ENCODE measurements at regions not wholly inside any gene's neighbourhood (a gene's known extent, or its start where the extent isn't known, plus 50 kb on each side); places are given as distances from the start of the nearest gene placed in this dataset.

DNA sequence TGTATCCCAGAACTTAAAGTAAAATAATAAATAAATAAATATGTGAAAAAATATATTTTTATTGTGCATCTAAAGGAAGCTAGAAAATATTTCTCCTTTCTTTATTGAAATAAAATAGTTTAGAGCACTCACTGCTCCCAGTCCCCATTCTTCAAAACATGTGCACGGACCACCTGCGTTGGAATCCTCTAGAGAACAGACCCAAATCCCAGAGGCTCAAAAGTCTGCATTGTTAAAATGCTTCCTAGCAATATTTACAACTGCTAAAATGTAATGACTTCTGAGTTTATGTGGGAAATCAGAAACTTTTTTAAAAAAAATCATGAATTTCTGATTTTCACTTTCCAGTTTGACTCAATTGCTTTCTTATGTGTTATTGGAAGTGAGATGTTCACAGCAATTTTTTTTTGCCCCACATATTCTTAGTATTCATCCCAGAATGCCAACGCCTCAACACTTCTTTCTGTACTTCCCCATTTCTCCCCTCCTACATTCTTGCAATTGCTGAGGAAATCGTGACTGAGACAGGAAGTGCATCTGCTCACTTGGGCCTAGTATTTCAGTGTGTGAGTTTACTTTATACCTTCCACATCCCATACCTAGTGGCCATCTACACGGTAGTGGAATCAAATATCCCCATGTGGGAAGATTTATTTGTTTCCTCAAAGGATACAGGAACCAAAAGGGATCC, 116.0 kb upstream of the FLRT2 start:
- H3K4me3 ChIP-seq (ENCODE audit: low read length) = no peak overlapping the region
- TF ChIP-seq, protein P1, sequence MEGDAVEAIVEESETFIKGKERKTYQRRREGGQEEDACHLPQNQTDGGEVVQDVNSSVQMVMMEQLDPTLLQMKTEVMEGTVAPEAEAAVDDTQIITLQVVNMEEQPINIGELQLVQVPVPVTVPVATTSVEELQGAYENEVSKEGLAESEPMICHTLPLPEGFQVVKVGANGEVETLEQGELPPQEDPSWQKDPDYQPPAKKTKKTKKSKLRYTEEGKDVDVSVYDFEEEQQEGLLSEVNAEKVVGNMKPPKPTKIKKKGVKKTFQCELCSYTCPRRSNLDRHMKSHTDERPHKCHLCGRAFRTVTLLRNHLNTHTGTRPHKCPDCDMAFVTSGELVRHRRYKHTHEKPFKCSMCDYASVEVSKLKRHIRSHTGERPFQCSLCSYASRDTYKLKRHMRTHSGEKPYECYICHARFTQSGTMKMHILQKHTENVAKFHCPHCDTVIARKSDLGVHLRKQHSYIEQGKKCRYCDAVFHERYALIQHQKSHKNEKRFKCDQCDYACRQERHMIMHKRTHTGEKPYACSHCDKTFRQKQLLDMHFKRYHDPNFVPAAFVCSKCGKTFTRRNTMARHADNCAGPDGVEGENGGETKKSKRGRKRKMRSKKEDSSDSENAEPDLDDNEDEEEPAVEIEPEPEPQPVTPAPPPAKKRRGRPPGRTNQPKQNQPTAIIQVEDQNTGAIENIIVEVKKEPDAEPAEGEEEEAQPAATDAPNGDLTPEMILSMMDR (conservative IDR thresholded peaks at IDR 0.05; ENCODE audit: low read length) = no peak
- DNase-seq (ENCODE audit: low read depth) = peak; percentile 12

DNA sequence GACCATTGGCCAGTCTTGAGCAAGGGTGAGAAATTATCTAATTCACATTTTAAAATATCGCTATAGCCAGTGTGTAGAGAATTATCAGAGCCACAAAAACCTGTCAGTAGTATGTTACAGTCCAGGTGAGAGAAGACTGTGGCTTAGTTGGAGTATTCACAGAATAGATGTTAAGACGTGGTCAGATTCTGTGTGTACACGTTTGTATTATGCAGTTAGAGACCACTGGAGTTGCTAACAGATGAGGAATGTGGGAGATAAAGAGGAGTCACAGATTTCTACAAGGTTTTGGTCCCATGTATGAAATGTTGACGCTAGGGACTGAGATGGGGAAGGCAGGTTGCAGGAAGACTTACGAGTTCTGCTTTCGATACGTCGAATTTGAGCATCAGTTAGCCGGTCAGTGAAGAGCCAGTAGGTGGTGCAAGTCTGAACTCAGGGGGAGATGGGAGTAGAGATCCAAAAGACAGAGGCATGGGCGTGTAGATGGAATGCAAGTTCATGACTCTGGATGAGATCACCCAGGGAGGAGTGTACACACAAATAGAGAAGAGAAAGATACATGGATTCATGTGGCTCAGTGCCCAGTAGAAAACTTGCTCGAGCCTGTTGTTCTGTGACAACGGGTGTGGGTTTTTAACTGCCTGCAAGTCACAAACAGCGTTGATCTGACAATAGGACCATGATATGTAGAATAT, 114.8 kb upstream of the FLRT2 start:
- H3K4me3 ChIP-seq (ENCODE audit: low read length) = no peak overlapping the region
- TF ChIP-seq, protein P1 (conservative IDR thresholded peaks at IDR 0.05; ENCODE audit: low read length) = peak; percentile 61
- peak; percentile 92 for DNase-seq (ENCODE audit: low read depth)

DNA sequence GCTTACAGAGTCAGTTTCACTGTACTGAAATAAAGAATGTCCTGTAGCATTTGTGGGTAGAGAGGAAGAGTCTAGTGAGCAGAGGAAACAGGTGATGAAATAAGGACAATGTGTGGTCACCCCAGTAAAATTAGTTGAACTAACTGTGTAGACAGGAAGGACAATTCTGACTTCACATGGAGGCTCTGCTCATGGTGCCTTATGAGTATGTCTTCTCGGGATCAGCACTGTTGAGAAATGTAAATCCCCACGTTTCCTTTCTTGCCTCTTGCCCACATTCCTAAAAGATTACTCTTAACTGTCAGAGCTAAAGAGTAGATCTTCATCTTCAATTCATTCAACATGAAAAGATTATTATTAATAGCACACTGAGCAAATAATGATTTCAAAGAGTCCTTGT, 113.2 kb upstream of the FLRT2 start:
- peak; percentile 80 for DNase-seq (ENCODE audit: low read depth)
- TF ChIP-seq, protein P1 (conservative IDR thresholded peaks at IDR 0.05; ENCODE audit: low read length) = no peak
- H3K4me3 ChIP-seq (ENCODE audit: low read length) = no peak overlapping the region

DNA sequence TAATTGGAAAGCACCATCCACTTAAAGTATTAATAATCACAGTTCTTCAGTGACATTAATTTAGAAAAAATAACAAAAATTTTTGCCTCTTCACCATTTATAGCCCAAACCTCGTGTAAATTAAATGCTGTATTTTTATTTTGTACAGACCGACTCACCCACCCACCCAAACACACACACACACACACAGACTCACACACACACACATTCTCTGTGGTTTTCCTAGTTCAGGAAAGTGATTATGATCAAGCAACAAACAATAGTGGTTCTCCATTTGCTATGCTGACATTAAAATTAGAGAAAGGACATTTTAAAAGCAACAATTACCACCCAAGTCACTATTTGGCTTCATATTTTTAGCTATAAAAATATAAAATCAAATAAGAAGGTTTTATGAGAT, 112.5 kb upstream of the FLRT2 start:
- no peak for DNase-seq (ENCODE audit: low read depth)
- H3K4me3 ChIP-seq (ENCODE audit: low read length) = no peak overlapping the region
- TF ChIP-seq, protein P1 (conservative IDR thresholded peaks at IDR 0.05; ENCODE audit: low read length) = no peak

DNA sequence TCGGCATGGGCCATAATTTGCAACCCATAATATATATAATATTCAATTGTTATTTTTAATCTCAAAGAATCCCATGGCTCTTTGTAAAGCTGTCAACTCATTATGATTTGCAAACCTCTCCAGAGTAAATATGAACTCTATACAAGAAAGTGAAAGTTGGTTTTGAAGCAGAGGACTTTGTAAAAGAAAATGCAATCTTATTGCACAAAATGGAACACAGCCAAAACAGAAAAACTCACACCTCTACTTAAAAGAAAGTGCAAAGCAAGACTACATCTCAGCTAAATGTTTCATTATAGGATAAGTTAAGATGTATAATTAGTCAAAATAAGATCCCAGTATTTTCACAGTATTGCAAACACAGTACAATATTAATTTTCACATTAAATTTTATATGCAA, 111.2 kb upstream of the FLRT2 start:
- TF ChIP-seq, protein P1 (conservative IDR thresholded peaks at IDR 0.05; ENCODE audit: low read length) = no peak
- no peak for DNase-seq (ENCODE audit: low read depth)
- H3K4me3 ChIP-seq (ENCODE audit: low read length) = no peak overlapping the region

DNA sequence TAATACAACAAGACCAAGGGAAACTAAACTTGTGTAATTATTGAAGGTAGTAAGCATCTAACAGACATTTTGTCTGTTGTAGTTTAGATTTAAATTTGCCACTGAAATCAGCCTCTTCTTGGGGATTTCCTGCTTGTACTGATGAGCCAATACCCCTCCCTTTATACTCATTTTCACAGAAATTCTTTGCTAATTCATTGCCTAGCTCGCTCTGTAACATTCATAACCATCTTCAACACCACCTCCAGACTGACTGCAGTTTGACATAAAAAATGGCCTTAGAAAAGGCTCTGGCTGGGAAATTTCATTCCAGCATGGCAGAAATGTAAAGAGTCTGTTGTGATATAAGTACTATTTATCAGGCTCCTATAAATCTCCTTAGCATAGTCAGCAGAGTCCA, 109.7 kb upstream of the FLRT2 start:
- no peak overlapping the region for H3K4me3 ChIP-seq (ENCODE audit: low read length)
- DNase-seq (ENCODE audit: low read depth) = no peak
- TF ChIP-seq, protein P1 (conservative IDR thresholded peaks at IDR 0.05; ENCODE audit: low read length) = no peak

DNA sequence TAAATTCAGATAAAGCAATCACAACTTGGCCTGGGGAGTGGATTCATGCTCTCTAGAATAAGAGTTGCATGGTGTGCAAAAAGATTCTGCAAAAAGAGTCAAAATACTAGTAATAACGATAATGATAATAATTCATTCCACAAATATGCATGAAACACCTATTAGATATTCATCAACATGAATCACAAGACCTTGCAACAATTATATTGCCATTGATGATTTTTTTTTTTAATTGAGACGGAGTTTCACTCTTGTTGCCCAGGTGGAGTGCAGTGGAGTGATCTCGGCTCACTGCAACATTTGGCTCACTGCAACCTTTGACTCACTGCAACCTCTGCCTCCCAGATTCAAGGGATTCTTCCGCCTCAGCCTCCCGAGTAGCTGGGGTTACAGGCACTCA, 109.2 kb upstream of the FLRT2 start:
- DNase-seq (ENCODE audit: low read depth) = no peak
- TF ChIP-seq, protein P1 (conservative IDR thresholded peaks at IDR 0.05; ENCODE audit: low read length) = no peak
- no peak overlapping the region for H3K4me3 ChIP-seq (ENCODE audit: low read length)
